Left ventricle myocardium inferior (tissue), 1 donor: ENCODE measurements at regions not wholly inside any gene's neighbourhood (a gene's known extent, or its start where the extent isn't known, plus 50 kb on each side); places are given as distances from the start of the nearest gene placed in this dataset.

Experiments used
- DNase-seq: peaks from one replicate; pipeline ENCODE4 v3.0.0-alpha.2; 2020
- H3K27ac ChIP-seq: fragments of 200-600 bp; replicated peaks from 2 replicates; pipeline ENCODE4 v1.8.0; 2021
- H3K27me3 ChIP-seq: fragments of 200-600 bp; 2 replicates; pipeline ENCODE4 v1.8.0; 2021; ENCODE audit warnings: low read depth
- H3K36me3 ChIP-seq: fragments of 200-600 bp; 2 replicates; pipeline ENCODE4 v1.8.0; 2021
- H3K4me1 ChIP-seq: fragments of 200-600 bp; 2 replicates; pipeline ENCODE4 v1.8.0; 2021
- H3K4me3 ChIP-seq: fragments of 200-600 bp; 2 replicates; pipeline ENCODE4 v1.8.0; 2021; ENCODE audit warnings: mild to moderate bottlenecking, moderate library complexity
- H3K9me3 ChIP-seq: fragments of 200-600 bp; replicated peaks from 2 replicates; pipeline ENCODE4 v1.8.0; 2021
- CTCF ChIP-seq: fragments of 200-600 bp; IDR thresholded peaks from 2 replicates; pipeline ENCODE4 v1.8.0; 2021; ENCODE audit warnings: antibody characterized with exemption, mild to moderate bottlenecking, borderline replicate concordance
- intact Hi-C: fragments of 100-400 bp; cut with micrococcal nuclease; formaldehyde crosslinking; loops from one replicate; pipeline ENCODE4 v1.11.0; 2022
- donor health status: DM: no; HTN: yes; CAD: no; lungs with severe emphysema.

- no peak overlapping the region for H3K27ac ChIP-seq
- intact Hi-C loops: no loop called here
These were observed 421.2 kb downstream of the CMPK2 start for GRCh38 chr2:6444514-6444913.

GRCh38 chr2:6445156-6445555, 420.6 kb downstream of the CMPK2 start:
- Histone ChIP-seq H3K27ac (no peak overlapping the region), H3K4me3 (no peak overlapping the region), H3K9me3 (no peaks in the 10 kb centered on the region), H3K4me1 (no peaks in the 10 kb centered on the region), H3K27me3 (peaks cover 10% of the 10 kb centered on the region), H3K36me3 (no peaks in the 10 kb centered on the region)
- intact Hi-C loops: no loop called here
- no peak for TF ChIP-seq CTCF
- DNase-seq: no peak

More at GRCh38 chr2:6444514-6444913, 421.2 kb downstream of the CMPK2 start:
- DNase-seq: no peak
- H3K9me3 ChIP-seq: no peaks in the 10 kb centered on the region
- H3K4me3 ChIP-seq: no peak overlapping the region
- TF ChIP-seq CTCF: no peak
- H3K4me1 ChIP-seq: no peaks in the 10 kb centered on the region
- peaks cover 10% of the 10 kb centered on the region for H3K27me3 ChIP-seq
- H3K36me3 ChIP-seq: no peaks in the 10 kb centered on the region

- intact Hi-C loops: no loop called here
- H3K27ac ChIP-seq: no peak overlapping the region
- no peaks in the 10 kb centered on the region for H3K4me1 ChIP-seq
- H3K9me3 ChIP-seq: no peaks in the 10 kb centered on the region
- TF ChIP-seq CTCF: no peak
- no peak for DNase-seq
- no peaks in the 10 kb centered on the region for H3K36me3 ChIP-seq
- no peak overlapping the region for H3K4me3 ChIP-seq
- peaks cover 10% of the 10 kb centered on the region for H3K27me3 ChIP-seq
These were observed 418.6 kb downstream of the CMPK2 start for GRCh38 chr2:6446938-6447608.

GRCh38 chr2:6448893-6449292, 416.8 kb downstream of the CMPK2 start:
- intact Hi-C loops: no loop called here
- peaks cover 7% of the 10 kb centered on the region for H3K27me3 ChIP-seq
- TF ChIP-seq CTCF: no peak

GRCh38 chr2:6449343-6449742, 416.4 kb downstream of the CMPK2 start:
- H3K27ac ChIP-seq: no peak overlapping the region
- H3K4me1 ChIP-seq: no peaks in the 10 kb centered on the region
- H3K27me3 ChIP-seq: peaks cover 2% of the 10 kb centered on the region
- DNase-seq: no peak
- no peaks in the 10 kb centered on the region for H3K36me3 ChIP-seq
- no peaks in the 10 kb centered on the region for H3K9me3 ChIP-seq
- intact Hi-C loops: no loop called here
- no peak overlapping the region for H3K4me3 ChIP-seq
- no peak for TF ChIP-seq CTCF

More at GRCh38 chr2:6448893-6449292, 416.8 kb downstream of the CMPK2 start:
- Histone ChIP-seq H3K4me3 (no peak overlapping the region), H3K9me3 (no peaks in the 10 kb centered on the region), H3K4me1 (no peaks in the 10 kb centered on the region), H3K36me3 (no peaks in the 10 kb centered on the region), H3K27ac (no peak overlapping the region)
- DNase-seq: no peak
